Activated CD8-positive, alpha-beta memory T cell treated with anti-CD3 and anti-CD28 coated beads for 48 hours (primary cell): ENCODE measurements at regions not wholly inside any gene's neighbourhood (a gene's known extent, or its start where the extent isn't known, plus 50 kb on each side); places are given as distances from the start of the nearest gene placed in this dataset.

Source experiments
- DNase-seq, 3 experiments: peaks; one replicate each; pipeline ENCODE4 v3.0.0-alpha.2; 2020; ENCODE audit warnings: low read depth in 2 of 3, low spot score in 2 of 3

- no peak for DNase-seq
These were observed 353.1 kb downstream of the UQCRFS1 start for GRCh38 chr19:28859811-28860210.

DNA sequence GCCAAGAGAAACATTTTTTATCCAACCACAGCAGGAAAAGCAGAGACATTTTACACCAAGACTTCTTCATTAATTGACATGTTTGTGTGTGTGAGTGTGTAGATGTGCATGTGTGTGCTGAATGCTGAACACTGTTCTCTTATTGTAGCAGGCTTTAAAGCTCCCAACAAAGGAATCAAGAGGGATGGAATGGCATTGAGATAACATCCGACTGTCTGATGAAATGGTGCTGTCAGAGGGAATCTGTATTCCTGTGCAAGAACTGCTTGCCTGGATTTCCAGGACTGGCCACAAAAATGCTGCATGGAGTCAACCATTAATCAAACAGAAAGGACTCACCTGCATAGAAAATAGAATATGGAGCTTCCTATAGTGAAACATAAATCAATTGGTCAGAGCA is 354.0 kb downstream of the UQCRFS1 start:
- DNase-seq, result no peak

- no peak for DNase-seq
These were observed 355.0 kb downstream of the UQCRFS1 start for GRCh38 chr19:28857967-28858366.

DNA sequence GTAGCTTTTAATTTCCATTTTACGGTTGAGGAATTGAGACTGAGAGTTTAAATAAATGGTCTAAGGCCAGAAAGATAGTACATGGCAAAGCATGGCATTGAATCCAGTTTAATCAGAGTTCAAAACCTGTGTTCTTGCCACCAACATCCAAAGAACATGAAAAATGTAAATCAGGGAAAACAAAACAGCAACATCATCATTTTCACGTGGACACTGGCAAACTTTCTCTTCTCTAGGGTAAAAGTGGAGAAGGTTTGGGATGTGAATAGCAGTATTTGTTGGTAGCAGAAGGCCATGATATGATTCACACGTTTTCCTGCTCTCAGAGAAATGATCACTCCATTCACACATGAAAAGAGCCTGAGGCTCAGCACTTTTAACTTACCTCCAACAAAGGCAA is 357.7 kb downstream of the UQCRFS1 start:
- no peak for DNase-seq

DNA sequence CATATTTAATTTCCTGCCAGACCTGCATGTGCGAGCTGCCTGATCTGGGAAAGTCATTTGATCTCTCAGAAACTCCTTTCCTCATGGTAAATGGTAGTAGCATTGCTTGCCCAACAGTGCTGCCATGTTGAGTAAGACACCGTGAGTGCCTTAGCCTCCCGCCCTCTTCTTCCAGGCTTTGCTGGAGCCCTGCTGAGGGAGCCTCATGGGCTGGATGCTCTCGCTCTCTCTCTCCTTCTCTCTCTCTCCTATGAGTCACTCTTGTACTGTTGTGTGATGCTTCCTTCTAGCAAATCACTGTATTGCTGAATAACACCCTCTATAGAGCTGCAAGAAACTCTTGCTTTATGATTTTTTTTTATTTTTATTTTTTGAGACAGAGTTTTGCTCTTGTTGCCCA is 365.5 kb downstream of the UQCRFS1 start:
- DNase-seq, result no peak

GRCh38 chr19:28846094-28846812 is 366.7 kb downstream of the UQCRFS1 start:
- DNase-seq, result no peak

GRCh38 chr19:28843761-28844492 is 369.0 kb downstream of the UQCRFS1 start:
- no peak for DNase-seq

DNA sequence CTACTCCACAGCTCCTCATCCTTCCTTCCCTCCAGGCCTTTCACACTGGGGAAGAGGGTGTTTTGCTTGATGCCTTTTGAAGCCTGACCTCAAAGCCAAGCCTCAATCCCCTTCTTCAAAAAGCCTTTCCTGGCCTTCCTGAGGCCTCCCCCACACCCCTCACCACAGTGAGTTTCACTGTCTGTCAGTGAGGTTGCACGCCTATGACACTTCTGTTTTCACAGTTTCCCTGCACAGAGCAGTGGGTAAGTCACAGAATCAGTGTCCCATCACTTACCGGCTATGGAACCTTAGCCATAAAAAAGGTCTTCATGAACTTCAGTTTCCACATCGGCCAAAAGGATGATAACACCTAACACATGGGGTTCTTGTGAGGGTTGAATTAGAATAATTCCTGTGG is 371.4 kb downstream of the UQCRFS1 start:
- DNase-seq, result no peak

GRCh38 chr19:28840891-28841290 is 372.1 kb downstream of the UQCRFS1 start:
- no peak for DNase-seq

DNA sequence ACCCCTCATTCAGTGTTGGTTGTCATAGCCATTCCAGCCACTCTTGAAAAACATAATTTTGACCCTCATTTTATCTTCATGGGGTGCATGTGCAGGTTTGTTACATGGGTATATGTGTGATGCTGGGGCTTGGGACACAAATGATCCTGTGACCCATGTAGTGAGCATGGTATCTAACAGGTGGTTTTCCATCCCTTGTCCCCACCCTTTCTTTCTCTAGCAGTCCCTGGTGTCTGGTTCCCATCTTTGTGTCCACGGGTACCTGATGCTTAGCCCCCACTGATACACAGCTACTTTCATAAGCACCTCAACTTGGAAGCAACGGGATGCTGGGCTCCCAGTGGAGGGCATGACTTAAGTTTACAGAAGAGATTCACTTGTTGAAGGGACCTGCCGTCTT is 373.5 kb downstream of the UQCRFS1 start:
- no peak for DNase-seq

DNA sequence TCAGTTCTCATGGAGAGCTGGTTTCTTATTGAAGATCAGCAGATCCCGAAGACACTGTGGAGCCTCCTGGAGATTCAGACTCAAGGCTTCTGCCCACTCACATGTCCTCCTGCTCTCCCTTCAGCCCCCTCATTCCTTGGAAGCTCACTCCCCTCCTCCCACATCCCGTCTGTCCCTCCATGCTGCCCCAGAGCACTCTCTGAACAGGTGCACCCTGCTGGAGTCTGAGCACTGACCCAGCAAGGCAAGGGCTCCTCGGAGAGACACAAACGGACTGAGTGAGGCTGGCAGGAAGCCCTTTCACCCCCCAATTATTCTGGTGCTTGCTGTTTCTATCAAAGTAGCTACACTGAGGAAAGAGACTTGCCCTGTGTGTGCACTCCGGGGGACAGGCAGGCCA is 374.0 kb downstream of the UQCRFS1 start:
- no peak for DNase-seq

GRCh38 chr19:28836421-28836820 is 376.5 kb downstream of the UQCRFS1 start:
- DNase-seq, result no peak

- no peak for DNase-seq
These were observed 378.0 kb downstream of the UQCRFS1 start for GRCh38 chr19:28834996-28835395.

- no peak for DNase-seq
These were observed 381.5 kb downstream of the UQCRFS1 start for GRCh38 chr19:28831462-28831861.

GRCh38 chr19:28829762-28830161 is 383.2 kb downstream of the UQCRFS1 start:
- DNase-seq, result no peak

DNA sequence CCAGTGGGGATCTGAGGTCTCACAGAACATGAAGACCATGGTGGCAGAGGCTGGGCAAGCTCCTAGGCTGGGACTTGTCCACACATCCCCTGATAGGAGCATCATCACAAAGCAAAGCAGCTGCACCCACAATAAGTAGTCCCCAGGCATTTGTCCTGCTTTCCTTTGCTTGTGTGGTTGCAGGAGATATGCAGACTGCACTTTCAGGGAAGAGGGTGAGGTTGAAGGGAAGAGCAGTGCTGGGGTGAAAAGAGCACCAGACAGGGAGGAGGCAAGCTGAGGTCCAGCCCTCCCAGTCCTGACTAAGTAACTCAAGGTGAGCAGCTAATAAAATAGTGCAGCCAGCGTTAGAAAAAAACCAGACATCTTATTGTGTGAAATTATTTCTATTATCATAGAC is 383.6 kb downstream of the UQCRFS1 start:
- no peak for DNase-seq

- DNase-seq, result no peak
These were observed 384.6 kb downstream of the UQCRFS1 start for GRCh38 chr19:28828276-28828870.

DNA sequence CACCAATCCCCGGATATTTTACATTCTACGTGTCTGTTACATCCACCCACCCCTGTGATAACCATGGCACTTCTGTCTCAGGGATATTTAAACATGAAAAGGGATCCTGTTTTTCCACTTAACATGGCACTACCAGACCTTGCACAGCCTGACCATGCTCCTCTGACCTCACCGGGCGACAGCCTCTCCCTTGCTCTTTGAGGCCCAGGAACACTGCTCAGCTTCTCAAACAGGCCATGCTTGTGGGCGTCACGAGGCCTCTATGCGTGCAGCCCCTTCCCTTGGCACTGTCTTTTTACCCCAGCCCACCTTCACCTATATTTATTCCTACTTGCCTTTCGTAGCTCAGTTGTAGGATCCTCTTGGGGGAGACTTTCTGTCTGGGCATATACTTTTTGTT is 385.6 kb downstream of the UQCRFS1 start:
- DNase-seq, result no peak

- no peak for DNase-seq
These were observed 389.5 kb downstream of the UQCRFS1 start for GRCh38 chr19:28823338-28823961.

GRCh38 chr19:28820289-28820688 is 392.7 kb downstream of the UQCRFS1 start:
- no peak for DNase-seq

DNA sequence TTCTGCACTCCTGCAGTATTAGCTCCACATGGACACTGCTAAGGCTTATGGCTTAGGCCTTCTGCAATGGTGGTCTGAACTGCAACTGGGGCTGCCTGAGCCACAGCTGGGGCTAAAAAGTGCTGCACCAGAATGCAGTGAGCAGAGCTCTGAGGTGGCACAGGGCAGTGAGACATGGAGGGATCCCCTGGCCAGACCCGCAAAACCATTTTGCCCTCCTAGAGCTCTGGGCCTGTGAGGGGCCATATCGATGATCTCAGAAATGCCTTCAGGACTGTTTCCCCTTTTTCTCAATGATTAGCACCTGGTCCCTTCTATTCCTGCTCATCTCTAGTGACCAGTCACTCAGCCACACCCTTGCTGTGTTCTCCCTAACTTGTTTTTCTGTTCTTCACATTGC is 397.7 kb downstream of the UQCRFS1 start:
- DNase-seq, result no peak

DNA sequence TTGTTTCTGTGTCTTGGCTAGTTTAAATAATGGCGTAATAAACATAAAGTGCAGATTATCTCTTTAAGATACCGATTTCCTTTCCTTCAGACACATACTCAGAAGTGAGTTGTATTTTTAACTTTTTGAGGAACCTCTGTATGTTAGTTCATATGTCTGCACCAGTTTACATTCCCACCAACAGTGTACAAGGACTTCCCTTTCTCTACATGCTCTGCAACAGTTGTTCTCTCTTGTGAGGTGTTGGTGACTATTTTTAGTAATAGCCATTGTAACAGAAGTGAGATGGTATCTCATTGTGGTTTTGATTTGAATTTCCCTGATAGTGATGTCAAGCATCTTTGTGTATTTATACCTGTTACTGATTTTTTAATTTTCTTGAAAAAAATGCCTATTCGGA is 418.6 kb downstream of the UQCRFS1 start:
- no peak for DNase-seq
